ENCODE measurements at regions not wholly inside any gene's neighbourhood (a gene's known extent, or its start where the extent isn't known, plus 50 kb on each side); places are given as distances from the start of the nearest gene placed in this dataset.

GRCh38 chr2:193608451-193608850 is 1413.7 kb upstream of the TMEFF2 start:
- TF ChIP-seq CTCF (conservative IDR thresholded peaks at IDR 0.05; ENCODE audit: low read length): no peak
- no peak for DNase-seq (ENCODE audit: low read depth)
- no peak overlapping the region for H3K4me3 ChIP-seq (ENCODE audit: low read length)

- no peak overlapping the region for H3K4me3 ChIP-seq (ENCODE audit: low read length)
- TF ChIP-seq CTCF (conservative IDR thresholded peaks at IDR 0.05; ENCODE audit: low read length): no peak
- no peak for DNase-seq (ENCODE audit: low read depth)
These were observed 1396.1 kb upstream of the TMEFF2 start for GRCh38 chr2:193590831-193591230.

DNA sequence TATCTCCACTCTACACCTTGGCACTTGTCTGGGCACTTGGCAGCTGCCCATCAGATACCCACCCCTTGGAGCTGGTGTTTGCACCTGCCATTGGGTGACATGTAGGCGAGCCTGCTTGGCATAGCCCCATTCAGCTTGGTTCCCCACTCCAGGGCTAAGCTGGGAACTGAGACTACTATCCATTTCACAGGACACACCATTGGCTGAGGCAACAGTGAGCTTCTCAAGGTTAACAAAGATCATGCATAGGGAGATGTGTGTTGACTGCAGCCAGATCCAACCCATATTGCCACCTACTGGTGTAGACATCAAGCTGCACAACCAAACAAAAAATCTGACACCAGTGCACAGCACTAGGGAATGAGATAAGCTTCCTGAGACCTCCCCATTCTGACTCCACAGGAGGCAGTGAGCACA is 1389.8 kb upstream of the TMEFF2 start:
- no peak overlapping the region for H3K4me3 ChIP-seq (ENCODE audit: low read length)
- DNase-seq (ENCODE audit: low read depth): no peak
- no peak for TF ChIP-seq CTCF (conservative IDR thresholded peaks at IDR 0.05; ENCODE audit: low read length)

- no peak for TF ChIP-seq CTCF (conservative IDR thresholded peaks at IDR 0.05; ENCODE audit: low read length)
- no peak overlapping the region for H3K4me3 ChIP-seq (ENCODE audit: low read length)
- no peak for DNase-seq (ENCODE audit: low read depth)
These were observed 1389.1 kb upstream of the TMEFF2 start for GRCh38 chr2:193583638-193584400.

GRCh38 chr2:193581807-193582206 is 1387.1 kb upstream of the TMEFF2 start:
- TF ChIP-seq CTCF (conservative IDR thresholded peaks at IDR 0.05; ENCODE audit: low read length): no peak
- no peak for DNase-seq (ENCODE audit: low read depth)
- no peak overlapping the region for H3K4me3 ChIP-seq (ENCODE audit: low read length)

GRCh38 chr2:193580176-193580950 is 1385.6 kb upstream of the TMEFF2 start:
- TF ChIP-seq CTCF (conservative IDR thresholded peaks at IDR 0.05; ENCODE audit: low read length): no peak
- no peak for DNase-seq (ENCODE audit: low read depth)
- H3K4me3 ChIP-seq (ENCODE audit: low read length): no peak overlapping the region

DNA sequence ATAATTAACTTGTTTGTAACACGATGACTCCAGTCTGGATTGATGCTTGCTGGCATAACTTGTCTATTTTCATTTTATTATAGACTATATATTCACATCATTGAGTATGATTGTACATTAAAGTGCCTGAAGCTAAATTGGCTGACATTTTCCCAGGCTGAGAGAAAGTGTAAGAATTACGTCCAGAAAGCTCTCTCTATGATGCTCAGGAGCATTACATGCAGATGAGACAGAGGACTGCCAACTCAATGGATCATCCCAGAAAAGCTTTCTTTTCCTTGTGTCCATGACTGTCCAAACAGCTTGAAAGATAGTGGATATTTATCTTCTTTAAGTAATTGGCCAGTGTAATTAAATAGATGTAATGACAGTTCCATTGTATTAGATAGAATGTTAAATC is 1372.2 kb upstream of the TMEFF2 start:
- H3K4me3 ChIP-seq (ENCODE audit: low read length): no peak overlapping the region
- DNase-seq (ENCODE audit: low read depth): no peak
- no peak for TF ChIP-seq CTCF (conservative IDR thresholded peaks at IDR 0.05; ENCODE audit: low read length)
